HCT116 (cell line): ENCODE measurements at regions not wholly inside any gene's neighbourhood (a gene's known extent, or its start where the extent isn't known, plus 50 kb on each side); places are given as distances from the start of the nearest gene placed in this dataset.

ENCODE experiments used
- ATAC-seq: fragments of 200-7000 bp; cut with Tn5 transposase; 2 replicates; pipeline ENCODE4 v1.9.1; 2020; ENCODE audit warnings: mild to moderate bottlenecking, moderate library complexity
- BruUV-seq: library from RNA; stranded (reverse); fragments of 400-500 nt; replicated peaks from 2 replicates; lab custom pipeline; 2021; lab: Mats Ljungman, UMichigan
- CTCF ChIA-PET: fragments of 300-600 bp; sonication (Branson Sonifier 250); formaldehyde crosslinking; loops from one replicate; lab custom pipeline; 2021; ENCODE audit warnings: antibody characterized with exemption; lab: Charles Lee
- POLR2A ChIA-PET: fragments of 300-600, 350-600 bp; sonication (Branson Sonifier 250); formaldehyde crosslinking; loops from one replicate; lab custom pipeline; 2021; ENCODE audit warnings: antibody characterized with exemption; lab: Charles Lee
- RAD21 ChIA-PET, 2 experiments: fragments of 300-600 bp; sonication (Branson Sonifier 250); formaldehyde crosslinking; loops; one replicate each; lab custom pipeline; 2023; ENCODE audit warnings: low total read pairs in 2 of 2; ENCODE audit not compliant: uncharacterized antibody in 2 of 2, unreplicated experiment in 2 of 2, low non-redundant PET in 1 of 2; lab: Charles Lee
- DNase-seq: peaks from one replicate; pipeline ENCODE4 v3.0.0-alpha.2; 2010; ENCODE audit warnings: low read depth, low spot score
- H2AFZ ChIP-seq: fragments of 200-600 bp; shearing (Covaris generic), sonication (generic); 2 replicates; pipeline ENCODE4 v1.6.1; 2017; ENCODE audit warnings: low read depth, mixed run types, mixed read lengths, antibody characterized with exemption, low read length; ENCODE audit not compliant: poor library complexity, severe bottlenecking
- H3K27ac ChIP-seq: 2 replicates; pipeline ENCODE4 v1.5.1; 2012; ENCODE audit warnings: low read depth, low read length
- H3K27me3 ChIP-seq: fragments of 200-600 bp; sonication (generic); 2 replicates; pipeline ENCODE4 v1.6.1; 2016; ENCODE audit warnings: mixed run types, low read length, mixed read lengths; ENCODE audit not compliant: insufficient read depth
- H3K36me3 ChIP-seq, 2 experiments: fragments of 200-500 bp in 1 of 2; fragments of 200-600 bp in 1 of 2; sonication (Bioruptor generic) in 1 of 2; sonication (generic) in 1 of 2; 2 replicates each; pipeline versions ENCODE4 v1.5.1 to v1.6.1; 2014 to 2016; ENCODE audit warnings: low read length in 2 of 2, inconsistent platforms in 1 of 2, mixed read lengths in 1 of 2, mixed run types in 1 of 2; ENCODE audit not compliant: insufficient read depth in 2 of 2, control insufficient read depth in 1 of 2
- H3K4me1 ChIP-seq, 2 experiments: fragments of 200-600 bp in 1 of 2; sonication (generic) in 1 of 2; 2 replicates each; pipeline versions ENCODE4 v1.5.1 to v1.6.1; 2012 to 2017; ENCODE audit warnings: low read length in 2 of 2, inconsistent platforms in 1 of 2, mild to moderate bottlenecking in 1 of 2, mixed read lengths in 1 of 2, mixed run types in 1 of 2, moderate library complexity in 1 of 2; ENCODE audit not compliant: insufficient read depth in 2 of 2, control insufficient read depth in 1 of 2
- H3K4me2 ChIP-seq: fragments of 200-600 bp; sonication (generic); 2 replicates; pipeline ENCODE4 v1.6.1; 2017; ENCODE audit warnings: mixed run types, low read length, mixed read lengths
- H3K4me3 ChIP-seq, 2 experiments: fragments of 200-600 bp in 1 of 2; sonication (generic) in 1 of 2; replicated peaks in 1 of 2; 2 replicates each; pipeline ENCODE4 v1.5.1; 2011 to 2016; ENCODE audit warnings: low read length in 2 of 2, control low read depth in 1 of 2, low read depth in 1 of 2, mild to moderate bottlenecking in 1 of 2, mixed read lengths in 1 of 2, mixed run types in 1 of 2
- H3K79me2 ChIP-seq: fragments of 200-600 bp; sonication (generic); 2 replicates; pipeline ENCODE4 v1.6.1; 2017; ENCODE audit warnings: mild to moderate bottlenecking, mixed run types, low read length, moderate library complexity, mixed read lengths; ENCODE audit not compliant: insufficient read depth
- H3K9ac ChIP-seq: fragments of 200-600 bp; sonication (generic); 2 replicates; pipeline ENCODE4 v1.6.1; 2016; ENCODE audit warnings: low read length, mixed read lengths
- H3K9me2 ChIP-seq: fragments of 200-600 bp; sonication (generic), shearing (Covaris generic); 2 replicates; pipeline ENCODE4 v1.6.1; 2017; ENCODE audit warnings: mixed run types, mild to moderate bottlenecking, moderate library complexity; ENCODE audit not compliant: insufficient read depth
- H3K9me3 ChIP-seq, 2 experiments: fragments of 200-500 bp in 1 of 2; fragments of 200-600 bp in 1 of 2; sonication (Bioruptor generic) in 1 of 2; sonication (generic) in 1 of 2; 2 replicates each; pipeline ENCODE4 v1.6.1; 2014 to 2017; ENCODE audit warnings: low read length in 2 of 2, mixed read lengths in 2 of 2, inconsistent platforms in 1 of 2, low read depth in 1 of 2, mild to moderate bottlenecking in 1 of 2, mixed run types in 1 of 2, moderate library complexity in 1 of 2; ENCODE audit not compliant: control insufficient read depth in 1 of 2, insufficient read depth in 1 of 2
- H4K20me1 ChIP-seq: fragments of 200-600 bp; sonication (generic), shearing (Covaris generic); 2 replicates; pipeline ENCODE4 v1.6.1; 2017; ENCODE audit warnings: mixed run types, mild to moderate bottlenecking, moderate library complexity; ENCODE audit not compliant: insufficient read depth
- ATF3 ChIP-seq: IDR thresholded peaks from 2 replicates; pipeline ENCODE4 v1.6.1; 2012
- CBX3 ChIP-seq: IDR thresholded peaks from 2 replicates; pipeline ENCODE4 v1.6.1; 2012; ENCODE audit warnings: low read depth
- CTCF ChIP-seq, 3 experiments: fragments of 200-600 bp in 1 of 3; sonication (generic) in 1 of 3; IDR thresholded peaks in 2 of 3; conservative IDR thresholded peaks in 1 of 3; 2 replicates each; pipeline ENCODE4 v1.5.1; 2012 to 2017; ENCODE audit warnings: low read depth in 2 of 3, low read length in 2 of 3, antibody characterized with exemption in 1 of 3, borderline replicate concordance in 1 of 3, control low read depth in 1 of 3, mild to moderate bottlenecking in 1 of 3, mixed read lengths in 1 of 3, mixed run types in 1 of 3, moderate library complexity in 1 of 3; ENCODE audit not compliant: insufficient read depth in 1 of 3
- ELF1 ChIP-seq: IDR thresholded peaks from 2 replicates; pipeline ENCODE4 v1.6.1; 2012; ENCODE audit warnings: low read depth, borderline replicate concordance
- EZH2phosphoT487 ChIP-seq: fragments of 200-600 bp; IDR thresholded peaks from 2 replicates; pipeline ENCODE4 v1.6.1; 2018; ENCODE audit warnings: antibody characterized with exemption, borderline replicate concordance
- JUND ChIP-seq: IDR thresholded peaks from 2 replicates; pipeline ENCODE4 v1.6.1; 2012
- POLR2A ChIP-seq: IDR thresholded peaks from 2 replicates; pipeline ENCODE4 v1.7.0; 2011; ENCODE audit warnings: borderline replicate concordance; ENCODE audit not compliant: insufficient read depth, insufficient read length; ENCODE audit errors: extremely low read depth
- POLR2AphosphoS5 ChIP-seq: IDR thresholded peaks from 2 replicates; pipeline ENCODE4 v1.6.1; 2011; ENCODE audit warnings: mild to moderate bottlenecking, low read depth, low read length, moderate library complexity
- REST ChIP-seq: IDR thresholded peaks from 2 replicates; pipeline ENCODE4 v1.6.1; 2012; ENCODE audit warnings: low read depth
- SIN3A ChIP-seq: IDR thresholded peaks from 2 replicates; pipeline ENCODE4 v1.6.1; 2012; ENCODE audit warnings: low read depth
- ZBTB33 ChIP-seq: IDR thresholded peaks from 2 replicates; pipeline ENCODE4 v1.6.1; 2011; ENCODE audit warnings: mild to moderate bottlenecking, low read length, moderate library complexity; ENCODE audit not compliant: insufficient replicate concordance; ENCODE audit errors: extremely low read depth
- ZFX ChIP-seq: fragments of 450-650 bp; IDR thresholded peaks from 2 replicates; pipeline ENCODE4 v1.6.1; 2017
- ZNF274 ChIP-seq: fragments of 200-500 bp; sonication (Bioruptor generic); IDR thresholded peaks from 2 replicates; pipeline ENCODE4 v1.6.1; 2014; ENCODE audit warnings: mild to moderate bottlenecking, low read depth, low read length, inconsistent platforms
- intact Hi-C: fragments of 100-400 bp; cut with micrococcal nuclease; formaldehyde crosslinking; loops from 2 replicates; pipeline ENCODE4 v1.10.0; 2022

- BruUV-seq: no TSS peak
- Histone ChIP-seq H3K4me1 (no peaks in the 10 kb centered on the region), H4K20me1 (no peaks in the 10 kb centered on the region)
Measured at GRCh38 chr14:62118871-62119270, 356.7 kb downstream of the SNAPC1 start.

GRCh38 chr14:62123961-62124360, 361.7 kb downstream of the SNAPC1 start:
- ChIA-PET CTCF (no interaction called here), RAD21 (no interaction called here), POLR2A (no interaction called here)
- no peaks in the 10 kb centered on the region for H3K79me2 ChIP-seq
- H4K20me1 ChIP-seq: no peaks in the 10 kb centered on the region
- no peaks in the 10 kb centered on the region for H3K9me3 ChIP-seq
- H3K4me3 ChIP-seq: no peak overlapping the region
- no peaks in the 10 kb centered on the region for H3K4me1 ChIP-seq
- BruUV-seq: no TSS peak
- no peaks in the 10 kb centered on the region for H3K9me2 ChIP-seq
- H3K27ac ChIP-seq: no peak overlapping the region
- no peak for DNase-seq
- peaks cover 11% of the 10 kb centered on the region for H3K27me3 ChIP-seq
- no peak for ATAC-seq
- H2AFZ ChIP-seq: no peak overlapping the region
- H3K36me3 ChIP-seq: no peaks in the 10 kb centered on the region
- H3K4me2 ChIP-seq: no peak overlapping the region
- intact Hi-C loops: loop anchor here (10.0 kb wide), 1 partner anchor 829 kb away; no protein-coding TSS in a partner anchor
- H3K9ac ChIP-seq: no peak overlapping the region
- TF ChIP-seq ZBTB33 (no peak), REST (no peak), JUND (no peak), POLR2AphosphoS5 (no peak), ZFX (no peak), ZNF274 (no peak), ATF3 (no peak), CTCF (IDR thresholded peaks at IDR 0.05 in 2 of 3, conservative IDR thresholded peaks at IDR 0.05 in 1 of 3; ENCODE audit: borderline replicate concordance in 1 of 3, insufficient read depth in 1 of 3, low read depth in 2 of 3, low read length in 2 of 3) (no peak), SIN3A (no peak), ELF1 (no peak)

More at GRCh38 chr14:62118871-62119270, 356.7 kb downstream of the SNAPC1 start:
- ATAC-seq (no peak), DNase-seq (no peak)
- ChIA-PET POLR2A (no interaction called here), RAD21 (no interaction called here), CTCF (no interaction called here)
- no peak overlapping the region for H3K4me2 ChIP-seq
- no peaks in the 10 kb centered on the region for H3K36me3 ChIP-seq
- no peak overlapping the region for H2AFZ ChIP-seq
- no peaks in the 10 kb centered on the region for H3K79me2 ChIP-seq
- peaks cover 4% of the 10 kb centered on the region; the same call in 1 of the 2 replicates for H3K27me3 ChIP-seq
- H3K9me3 ChIP-seq: no peaks in the 10 kb centered on the region
- TF ChIP-seq CBX3: no peak
- no peak for TF ChIP-seq POLR2A
- no peak for TF ChIP-seq ELF1
- TF ChIP-seq EZH2phosphoT487: no peak
- H3K27ac ChIP-seq: no peak overlapping the region
- no peaks in the 10 kb centered on the region for H3K9me2 ChIP-seq
- intact Hi-C loops: no loop called here
- no peak overlapping the region for H3K4me3 ChIP-seq
- no peak overlapping the region for H3K9ac ChIP-seq
